Epidermal melanocyte (primary cell): ENCODE measurements at regions not wholly inside any gene's neighbourhood (a gene's known extent, or its start where the extent isn't known, plus 50 kb on each side); places are given as distances from the start of the nearest gene placed in this dataset.

Source experiments
- DNase-seq: peaks from one replicate; pipeline ENCODE4 v3.0.0; 2011; ENCODE audit warnings: low spot score; ENCODE audit not compliant: insufficient read length

DNA sequence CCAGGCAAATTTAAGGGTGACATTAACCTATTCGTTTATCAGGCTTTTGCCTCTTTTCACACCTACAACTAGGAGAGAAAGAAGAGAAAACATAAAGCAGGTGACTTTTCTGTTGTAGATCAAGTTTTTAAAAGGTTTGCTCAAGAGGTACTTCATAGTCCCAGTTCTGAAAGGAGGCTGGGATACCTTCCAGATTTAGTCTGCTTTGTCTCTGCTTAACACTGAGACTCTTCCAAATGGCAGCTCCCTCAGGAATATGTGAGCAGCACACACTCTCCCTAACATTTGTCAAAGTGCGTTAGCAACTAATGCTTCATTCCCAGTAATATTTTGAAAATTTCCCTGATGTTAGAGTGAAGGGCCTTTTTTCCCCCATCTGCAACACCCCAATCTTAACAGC lies 133.7 kb upstream of the RASSF8 start:
- DNase-seq: no peak

DNA sequence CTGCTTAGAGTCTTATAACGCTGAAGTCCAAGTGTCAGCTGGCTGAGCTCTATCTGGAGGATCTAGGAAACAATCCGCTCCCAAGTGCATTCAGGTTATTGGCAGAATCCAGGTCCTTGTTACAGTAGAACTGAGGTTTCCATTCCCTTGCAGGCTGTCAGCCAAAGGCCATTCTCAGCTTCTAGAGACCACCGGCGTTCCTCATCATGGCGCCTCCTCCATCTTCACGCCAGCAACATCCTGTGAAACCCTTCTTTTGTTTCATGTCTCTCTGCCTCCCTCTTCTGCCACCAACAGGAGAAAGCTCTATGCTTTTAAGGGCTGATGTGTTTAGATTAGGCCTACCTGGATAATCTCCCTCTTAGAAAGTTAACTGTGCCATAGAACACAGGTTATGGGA lies 133.0 kb upstream of the RASSF8 start:
- DNase-seq: no peak

DNA sequence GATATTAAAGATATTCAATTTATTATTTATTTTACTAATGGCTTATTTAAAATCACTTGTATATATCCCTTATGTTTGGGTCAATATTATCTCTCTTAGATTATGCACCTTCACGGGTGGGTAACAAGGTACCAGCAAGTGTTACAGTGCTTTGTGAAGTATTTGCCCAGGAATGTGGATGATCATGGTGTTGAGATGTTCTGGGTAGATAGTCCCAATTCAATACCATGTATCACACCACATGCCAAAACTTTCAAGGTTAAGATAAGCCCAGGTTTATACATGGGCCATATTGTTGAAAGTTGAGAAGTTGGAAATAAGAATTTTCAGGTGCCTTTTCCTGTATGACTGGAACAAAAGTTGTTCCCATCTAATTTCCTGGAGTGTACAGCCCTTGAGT lies 131.3 kb upstream of the RASSF8 start:
- DNase-seq: no peak

GRCh38 chr12:25827747-25828146 lies 130.7 kb upstream of the RASSF8 start:
- DNase-seq: no peak

GRCh38 chr12:25828188-25828587 lies 130.3 kb upstream of the RASSF8 start:
- no peak for DNase-seq

DNA sequence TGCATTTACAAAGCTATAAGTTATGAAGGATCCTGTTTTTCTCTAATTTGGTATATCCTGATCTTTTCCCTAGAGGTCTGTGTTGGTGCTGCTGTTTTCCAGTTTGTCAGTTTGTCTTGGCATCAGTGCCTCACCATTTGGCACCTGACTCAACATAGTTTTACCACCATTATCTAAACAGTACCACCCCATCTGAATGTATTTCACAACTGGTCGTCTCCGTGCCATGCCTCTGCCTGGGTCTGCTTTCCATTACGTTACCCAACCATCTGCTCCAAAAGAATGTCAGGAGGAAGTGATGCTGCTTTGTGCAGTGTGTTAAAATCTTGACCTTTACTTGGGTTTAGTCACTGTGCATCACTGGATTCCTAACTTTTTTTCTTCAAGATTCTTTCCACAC lies 129.3 kb upstream of the RASSF8 start:
- DNase-seq: peak; percentile 66

GRCh38 chr12:25830456-25830855 lies 128.0 kb upstream of the RASSF8 start:
- DNase-seq: no peak

- no peak for DNase-seq
Observed at GRCh38 chr12:25833657-25834056, 124.8 kb upstream of the RASSF8 start.

GRCh38 chr12:25835385-25835784 lies 123.1 kb upstream of the RASSF8 start:
- no peak for DNase-seq

- DNase-seq: no peak
Observed at GRCh38 chr12:25838007-25838406, 120.5 kb upstream of the RASSF8 start.

GRCh38 chr12:25839470-25839869 lies 119.0 kb upstream of the RASSF8 start:
- DNase-seq: no peak

GRCh38 chr12:25840678-25841465 lies 117.6 kb upstream of the RASSF8 start:
- no peak for DNase-seq

DNA sequence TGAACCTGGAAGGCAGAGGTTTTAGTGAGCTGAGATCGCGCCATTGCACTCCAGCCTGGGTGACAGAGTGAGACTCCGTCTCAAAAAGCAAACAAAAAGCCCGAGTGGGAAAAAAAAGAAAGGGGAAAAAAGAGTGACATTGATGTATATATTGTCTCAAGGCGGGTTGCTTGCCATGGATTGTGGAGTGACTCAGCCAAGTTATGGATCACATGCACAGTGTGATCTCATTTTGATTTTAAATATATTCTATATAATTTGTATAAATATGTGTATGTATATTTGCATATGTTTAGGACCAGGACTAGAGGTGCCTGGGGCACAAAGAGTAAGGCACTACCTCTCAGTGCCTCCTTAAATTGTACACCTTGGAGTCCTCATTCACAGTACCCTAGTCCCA lies 116.2 kb upstream of the RASSF8 start:
- DNase-seq: no peak

GRCh38 chr12:25843976-25844375 lies 114.5 kb upstream of the RASSF8 start:
- DNase-seq: no peak

DNA sequence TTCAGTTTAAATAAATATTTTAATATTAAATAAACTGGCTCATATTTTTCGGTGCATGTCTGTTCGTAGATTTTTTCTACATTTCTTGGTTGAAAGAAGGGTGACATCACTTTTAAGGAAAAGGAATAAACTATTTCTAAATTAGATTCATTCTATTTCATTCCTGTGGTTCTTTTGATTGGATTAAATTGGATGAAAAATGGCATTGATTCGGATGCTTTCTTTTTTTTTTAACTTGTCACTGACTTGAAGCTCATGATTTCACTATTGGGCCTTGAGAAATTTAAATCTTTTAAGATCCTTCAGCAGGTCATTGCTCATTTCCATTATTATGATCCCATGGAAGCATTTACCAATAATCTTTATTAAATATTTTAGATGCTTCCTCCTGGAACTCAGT lies 113.1 kb upstream of the RASSF8 start:
- no peak for DNase-seq

GRCh38 chr12:25852792-25853191 lies 105.7 kb upstream of the RASSF8 start:
- no peak for DNase-seq

- DNase-seq: no peak
Observed at GRCh38 chr12:25853316-25854095, 105.0 kb upstream of the RASSF8 start.

DNA sequence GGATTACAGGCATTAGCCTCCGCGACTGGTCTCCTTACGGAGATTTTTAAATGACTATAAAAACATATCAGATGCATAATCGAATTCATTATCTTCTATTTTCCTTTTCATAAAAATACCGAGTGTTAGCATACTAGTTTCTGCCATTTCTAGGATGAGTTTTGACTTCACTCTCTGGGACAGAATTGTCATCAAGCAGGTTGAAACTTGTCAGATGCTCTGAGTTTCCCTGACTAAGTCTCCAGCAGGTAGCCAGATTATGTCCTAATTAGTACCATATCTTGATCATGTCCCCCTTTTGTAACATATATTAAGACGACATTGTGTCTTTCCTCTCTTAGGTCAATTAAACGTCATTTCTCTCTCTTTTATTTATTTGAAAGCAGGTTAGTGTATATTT lies 103.5 kb upstream of the RASSF8 start:
- DNase-seq: no peak

DNA sequence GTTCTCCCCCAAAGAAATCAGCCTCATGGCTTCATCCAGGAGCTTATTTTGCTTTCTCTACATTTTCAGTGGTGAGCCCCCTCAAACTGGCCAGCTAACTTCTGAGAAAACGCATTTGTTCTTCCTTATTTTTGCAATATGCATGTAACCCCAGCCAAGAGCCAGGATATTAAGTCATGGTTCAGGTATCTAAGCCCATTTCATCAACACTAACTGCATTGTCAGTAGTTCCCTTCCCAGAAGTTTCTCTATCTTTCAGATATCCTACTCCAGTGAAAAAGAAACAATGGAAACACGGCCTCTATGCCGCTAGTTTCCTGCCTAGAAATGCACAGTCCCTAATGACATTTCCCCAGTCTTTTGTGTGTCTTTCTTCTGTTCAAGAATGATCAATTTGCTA lies 102.8 kb upstream of the RASSF8 start:
- DNase-seq: no peak

DNA sequence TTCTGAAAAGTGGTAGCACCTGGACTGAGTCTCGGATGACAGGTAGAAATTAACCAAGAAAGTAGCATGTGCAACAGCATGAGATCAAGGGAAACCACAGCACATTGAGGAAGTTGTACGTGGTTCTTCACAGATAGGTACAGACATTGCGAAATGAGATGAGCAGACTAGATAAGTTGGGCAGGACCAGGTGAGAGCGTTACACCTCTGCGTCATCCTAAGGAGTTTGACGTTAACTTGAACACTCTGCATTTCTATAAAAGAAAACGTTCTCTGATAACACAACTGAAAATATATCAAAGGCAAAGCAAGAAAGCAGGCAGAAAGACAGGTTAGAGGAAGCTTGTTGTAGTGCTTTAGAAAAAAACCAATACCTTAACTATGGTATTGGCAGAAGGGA lies 98.5 kb upstream of the RASSF8 start:
- no peak for DNase-seq

- no peak for DNase-seq
Observed at GRCh38 chr12:25861226-25861625, 97.3 kb upstream of the RASSF8 start.

DNA sequence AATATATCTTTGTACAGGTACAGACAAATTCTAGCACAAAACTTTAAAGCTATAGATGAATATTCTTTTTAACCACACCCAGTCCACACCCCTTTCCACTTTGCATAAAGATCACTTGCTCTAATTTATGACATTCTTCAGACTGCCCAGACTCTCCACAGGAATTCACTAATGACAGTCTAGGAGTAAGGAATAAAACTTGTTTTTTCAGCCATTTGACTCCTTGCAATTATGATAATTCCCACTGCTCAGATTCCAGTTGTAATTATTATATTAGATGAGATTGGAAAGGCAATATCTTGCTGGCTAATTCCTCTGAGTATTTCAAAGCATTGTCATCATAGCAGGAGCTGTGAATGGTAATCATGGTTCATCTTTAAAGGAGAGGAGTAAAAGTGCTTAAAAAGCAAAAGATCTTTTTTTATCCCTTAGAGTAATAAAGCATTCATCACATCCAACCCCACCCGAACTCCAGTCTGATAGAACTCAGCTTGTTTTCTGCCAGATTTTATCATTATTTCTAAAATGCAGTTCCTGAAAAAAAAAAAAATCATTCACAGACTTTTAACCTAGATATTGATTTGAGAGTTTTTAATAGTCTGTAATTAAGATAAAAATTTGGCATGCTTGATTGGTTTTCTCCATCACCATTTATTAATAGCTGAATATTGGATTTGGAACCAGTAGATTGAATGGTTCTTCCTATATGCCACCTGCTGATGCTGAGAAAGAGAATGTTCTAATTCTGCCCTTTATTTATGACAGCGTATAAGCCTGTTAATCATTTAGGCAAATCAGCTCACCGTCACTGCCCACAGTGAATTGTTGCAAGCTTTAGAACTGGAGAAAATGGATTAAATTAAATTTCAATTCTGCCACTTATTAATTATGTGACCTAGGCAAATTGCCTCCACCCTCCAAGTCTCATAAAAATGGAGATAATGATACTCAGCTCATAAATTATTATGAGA lies 93.9 kb upstream of the RASSF8 start:
- DNase-seq: no peak
